ENCODE measurements at regions not wholly inside any gene's neighbourhood (a gene's known extent, or its start where the extent isn't known, plus 50 kb on each side); places are given as distances from the start of the nearest gene placed in this dataset.

GRCh38 chr2:177031438-177032180, 181.0 kb upstream of the HNRNPA3 start:
- in situ Hi-C loops (cut with MboI; ENCODE audit: low sequenced_read_pairs in 4 of 4) (no loop called here), intact Hi-C loops (cut with DNase I; ENCODE audit: low total_unique reads) (no loop called here)
- H3K9me3 ChIP-seq = no peaks in the 10 kb centered on the region
- no peak overlapping the region for H3K4me3 ChIP-seq
- H3K36me3 ChIP-seq = no peaks in the 10 kb centered on the region
- no peak for DNase-seq
- TF ChIP-seq POLR2A (IDR thresholded peaks at IDR 0.05) (no peak), CTCF (IDR thresholded peaks at IDR 0.05 in 4 of 5, conservative IDR thresholded peaks at IDR 0.05 in 1 of 5) (no peak)
- H3K27me3 ChIP-seq = no peaks in the 10 kb centered on the region
- ATAC-seq = no peak
- no peaks in the 10 kb centered on the region for H3K4me1 ChIP-seq
- H3K27ac ChIP-seq = no peak overlapping the region

GRCh38 chr2:177036747-177037146, 175.8 kb upstream of the HNRNPA3 start:
- Histone ChIP-seq H3K4me3 (no peak overlapping the region), H3K27ac (no peak overlapping the region), H3K36me3 (no peaks in the 10 kb centered on the region), H3K4me1 (no peaks in the 10 kb centered on the region), H3K9me3 (no peaks in the 10 kb centered on the region), H3K27me3 (peaks cover 0 to 7% (median 6%) of the 10 kb centered on the region in 3 donors)
- TF ChIP-seq CTCF (IDR thresholded peaks at IDR 0.05 in 4 of 5, conservative IDR thresholded peaks at IDR 0.05 in 1 of 5) (no peak), POLR2A (IDR thresholded peaks at IDR 0.05) (no peak)
- in situ Hi-C loops (cut with MboI; ENCODE audit: low sequenced_read_pairs in 4 of 4) = no loop called here
- intact Hi-C loops (cut with DNase I; ENCODE audit: low total_unique reads) = no loop called here
- DNase-seq (no peak), ATAC-seq (no peak)

- Histone ChIP-seq H3K36me3 (no peaks in the 10 kb centered on the region), H3K9me3 (no peaks in the 10 kb centered on the region), H3K4me3 (no peak overlapping the region), H3K4me1 (no peaks in the 10 kb centered on the region), H3K27ac (no peak overlapping the region), H3K27me3 (peaks cover 0 to 7% (median 6%) of the 10 kb centered on the region in 3 donors)
- TF ChIP-seq CTCF (IDR thresholded peaks at IDR 0.05 in 4 of 5, conservative IDR thresholded peaks at IDR 0.05 in 1 of 5) (no peak), POLR2A (IDR thresholded peaks at IDR 0.05) (no peak)
- intact Hi-C loops (cut with DNase I; ENCODE audit: low total_unique reads) = no loop called here
- in situ Hi-C loops (cut with MboI; ENCODE audit: low sequenced_read_pairs in 4 of 4) = no loop called here
- DNase-seq = no peak
- ATAC-seq = no peak
Observed at GRCh38 chr2:177037569-177037968, 175.0 kb upstream of the HNRNPA3 start.

- no peak overlapping the region for H3K27ac ChIP-seq
- TF ChIP-seq CTCF (IDR thresholded peaks at IDR 0.05 in 4 of 5, conservative IDR thresholded peaks at IDR 0.05 in 1 of 5) (no peak), POLR2A (IDR thresholded peaks at IDR 0.05) (no peak)
- H3K9me3 ChIP-seq = no peaks in the 10 kb centered on the region
- ATAC-seq = no peak
- intact Hi-C loops (cut with DNase I; ENCODE audit: low total_unique reads) (no loop called here), in situ Hi-C loops (cut with MboI; ENCODE audit: low sequenced_read_pairs in 4 of 4) (no loop called here)
- no peak overlapping the region for H3K4me3 ChIP-seq
- DNase-seq = no peak
- H3K36me3 ChIP-seq = no peaks in the 10 kb centered on the region
- peaks cover 0 to 7% (median 6%) of the 10 kb centered on the region in 3 donors for H3K27me3 ChIP-seq
- no peaks in the 10 kb centered on the region for H3K4me1 ChIP-seq
Observed at GRCh38 chr2:177038787-177039484, 173.7 kb upstream of the HNRNPA3 start.
